Activated CD4-positive, alpha-beta memory T cell treated with anti-CD3 and anti-CD28 coated beads, Interleukin-2, amount 10 ng/mL, durations not matched to agents 7 days and 5 days (primary cell): ENCODE measurements at regions not wholly inside any gene's neighbourhood (a gene's known extent, or its start where the extent isn't known, plus 50 kb on each side); places are given as distances from the start of the nearest gene placed in this dataset.

ENCODE experiments used
- CTCF ChIA-PET: fragments of 350-600 bp; sonication (Branson Sonifier 250); formaldehyde crosslinking; loops from one replicate; lab custom pipeline; 2021; ENCODE audit warnings: antibody characterized with exemption, inconsistent platforms; lab: Charles Lee
- POLR2A ChIA-PET: fragments of 350-600 bp; sonication (Branson Sonifier 250); formaldehyde crosslinking; loops from one replicate; lab custom pipeline; 2021; ENCODE audit warnings: antibody characterized with exemption; lab: Charles Lee
- DNase-seq: peaks from one replicate; pipeline ENCODE4 v3.0.0-alpha.2; 2020
- H3K27ac Mint-ChIP-seq: one replicate; pipeline ENCODE4 v1.8.0; 2021; ENCODE audit warnings: mild to moderate bottlenecking, mixed read lengths
- H3K27me3 Mint-ChIP-seq: one replicate; pipeline ENCODE4 v1.8.0; 2021; ENCODE audit warnings: mixed read lengths
- H3K36me3 Mint-ChIP-seq: one replicate; pipeline ENCODE4 v1.8.0; 2021; ENCODE audit warnings: low read depth, mixed read lengths
- H3K4me1 Mint-ChIP-seq: one replicate; pipeline ENCODE4 v1.8.0; 2021; ENCODE audit warnings: mixed read lengths
- H3K4me3 Mint-ChIP-seq: one replicate; pipeline ENCODE4 v1.8.0; 2021; ENCODE audit warnings: mild to moderate bottlenecking, mixed read lengths
- H3K9me3 Mint-ChIP-seq: one replicate; pipeline ENCODE4 v1.8.0; 2021; ENCODE audit warnings: mixed read lengths

- Mint-ChIP-seq H3K4me1 (no peaks in the 10 kb centered on the region), H3K4me3 (no peak overlapping the region), H3K27ac (no peak overlapping the region), H3K27me3 (no peaks in the 10 kb centered on the region), H3K36me3 (no peaks in the 10 kb centered on the region), H3K9me3 (peaks cover 10% of the 10 kb centered on the region)
- CTCF ChIA-PET = no interaction called here
- DNase-seq = no peak
- POLR2A ChIA-PET = no interaction called here
Measured at GRCh38 chr4:25474690-25475089, 97.6 kb downstream of the ANAPC4 start.

GRCh38 chr4:25477221-25477620, 100.2 kb downstream of the ANAPC4 start:
- Mint-ChIP-seq H3K27ac (no peak overlapping the region), H3K4me3 (no peak overlapping the region), H3K36me3 (no peaks in the 10 kb centered on the region), H3K9me3 (no peaks in the 10 kb centered on the region), H3K27me3 (peaks cover 2% of the 10 kb centered on the region), H3K4me1 (no peaks in the 10 kb centered on the region)
- DNase-seq = no peak
- CTCF ChIA-PET = no interaction called here
- POLR2A ChIA-PET = no interaction called here

- H3K27me3 Mint-ChIP-seq = peaks cover 2% of the 10 kb centered on the region
- no peak overlapping the region for H3K27ac Mint-ChIP-seq
- ChIA-PET POLR2A (no interaction called here), CTCF (no interaction called here)
- H3K4me3 Mint-ChIP-seq = no peak overlapping the region
- DNase-seq = no peak
- no peaks in the 10 kb centered on the region for H3K9me3 Mint-ChIP-seq
- no peaks in the 10 kb centered on the region for H3K36me3 Mint-ChIP-seq
- peaks cover 3% of the 10 kb centered on the region for H3K4me1 Mint-ChIP-seq
Measured at GRCh38 chr4:25481648-25482047, 104.6 kb downstream of the ANAPC4 start.

- Mint-ChIP-seq H3K9me3 (peaks cover 4% of the 10 kb centered on the region), H3K4me3 (no peak overlapping the region), H3K27ac (no peak overlapping the region), H3K36me3 (no peaks in the 10 kb centered on the region), H3K4me1 (peaks cover 3% of the 10 kb centered on the region), H3K27me3 (peaks cover 3% of the 10 kb centered on the region)
- POLR2A ChIA-PET = no interaction called here
- CTCF ChIA-PET = no interaction called here
- DNase-seq = no peak
Measured at GRCh38 chr4:25484243-25484721, 107.2 kb downstream of the ANAPC4 start.

- Mint-ChIP-seq H3K36me3 (no peaks in the 10 kb centered on the region), H3K27me3 (peaks cover 3% of the 10 kb centered on the region), H3K27ac (no peak overlapping the region), H3K9me3 (peaks cover 4% of the 10 kb centered on the region), H3K4me3 (no peak overlapping the region), H3K4me1 (peaks cover 3% of the 10 kb centered on the region)
- ChIA-PET CTCF (no interaction called here), POLR2A (no interaction called here)
- DNase-seq = no peak
Measured at GRCh38 chr4:25485104-25485503, 108.0 kb downstream of the ANAPC4 start.

GRCh38 chr4:25486171-25486570, 109.1 kb downstream of the ANAPC4 start:
- peaks cover 3% of the 10 kb centered on the region for H3K4me1 Mint-ChIP-seq
- POLR2A ChIA-PET = no interaction called here
- DNase-seq = no peak
- H3K27ac Mint-ChIP-seq = no peak overlapping the region
- peaks cover 4% of the 10 kb centered on the region for H3K9me3 Mint-ChIP-seq
- H3K4me3 Mint-ChIP-seq = no peak overlapping the region
- no peaks in the 10 kb centered on the region for H3K36me3 Mint-ChIP-seq
- CTCF ChIA-PET = no interaction called here
- peaks cover 2% of the 10 kb centered on the region for H3K27me3 Mint-ChIP-seq

GRCh38 chr4:25487155-25487554, 110.1 kb downstream of the ANAPC4 start:
- peaks cover 2% of the 10 kb centered on the region for H3K27me3 Mint-ChIP-seq
- ChIA-PET POLR2A (no interaction called here), CTCF (no interaction called here)
- no peak overlapping the region for H3K27ac Mint-ChIP-seq
- H3K9me3 Mint-ChIP-seq = peaks cover 4% of the 10 kb centered on the region
- no peak overlapping the region for H3K4me3 Mint-ChIP-seq
- no peak for DNase-seq
- H3K4me1 Mint-ChIP-seq = peaks cover 3% of the 10 kb centered on the region
- H3K36me3 Mint-ChIP-seq = no peaks in the 10 kb centered on the region

GRCh38 chr4:25489253-25489797, 112.3 kb downstream of the ANAPC4 start:
- CTCF ChIA-PET = no interaction called here
- Mint-ChIP-seq H3K4me3 (no peak overlapping the region), H3K4me1 (peaks cover 2% of the 10 kb centered on the region)

GRCh38 chr4:25493466-25493865, 116.4 kb downstream of the ANAPC4 start:
- ChIA-PET CTCF (no interaction called here), POLR2A (no interaction called here)
- Mint-ChIP-seq H3K27me3 (peaks cover 1% of the 10 kb centered on the region), H3K9me3 (no peaks in the 10 kb centered on the region), H3K4me1 (no peaks in the 10 kb centered on the region), H3K36me3 (no peaks in the 10 kb centered on the region), H3K27ac (no peak overlapping the region), H3K4me3 (no peak overlapping the region)
- no peak for DNase-seq

More at GRCh38 chr4:25489253-25489797, 112.3 kb downstream of the ANAPC4 start:
- Mint-ChIP-seq H3K27me3 (peaks cover 3% of the 10 kb centered on the region), H3K9me3 (peaks cover 4% of the 10 kb centered on the region), H3K27ac (no peak overlapping the region), H3K36me3 (no peaks in the 10 kb centered on the region)
- DNase-seq = no peak
- POLR2A ChIA-PET = no interaction called here

- no peaks in the 10 kb centered on the region for H3K36me3 Mint-ChIP-seq
- no peaks in the 10 kb centered on the region for H3K4me1 Mint-ChIP-seq
- no peak overlapping the region for H3K4me3 Mint-ChIP-seq
- CTCF ChIA-PET = interaction anchor here (0.8 kb wide), 1 partner anchor 16 kb away, joined by 6 read pairs; no protein-coding TSS in a partner anchor
- no peak for DNase-seq
- POLR2A ChIA-PET = no interaction called here
- H3K9me3 Mint-ChIP-seq = no peaks in the 10 kb centered on the region
- no peak overlapping the region for H3K27ac Mint-ChIP-seq
- peaks cover 1% of the 10 kb centered on the region for H3K27me3 Mint-ChIP-seq
Measured at GRCh38 chr4:25494166-25494565, 117.1 kb downstream of the ANAPC4 start.

GRCh38 chr4:25500626-25501316, 123.7 kb downstream of the ANAPC4 start:
- Mint-ChIP-seq H3K27ac (no peak overlapping the region), H3K4me1 (no peaks in the 10 kb centered on the region), H3K4me3 (no peak overlapping the region), H3K9me3 (no peaks in the 10 kb centered on the region), H3K27me3 (no peaks in the 10 kb centered on the region), H3K36me3 (no peaks in the 10 kb centered on the region)
- POLR2A ChIA-PET = no interaction called here
- CTCF ChIA-PET = no interaction called here
- DNase-seq = no peak

- no peaks in the 10 kb centered on the region for H3K4me1 Mint-ChIP-seq
- no peaks in the 10 kb centered on the region for H3K9me3 Mint-ChIP-seq
- ChIA-PET CTCF (no interaction called here), POLR2A (no interaction called here)
- no peak overlapping the region for H3K27ac Mint-ChIP-seq
- H3K36me3 Mint-ChIP-seq = no peaks in the 10 kb centered on the region
- no peak overlapping the region for H3K4me3 Mint-ChIP-seq
- H3K27me3 Mint-ChIP-seq = no peaks in the 10 kb centered on the region
- no peak for DNase-seq
Measured at GRCh38 chr4:25502115-25502514, 125.1 kb downstream of the ANAPC4 start.

GRCh38 chr4:25503779-25504178, 126.7 kb downstream of the ANAPC4 start:
- Mint-ChIP-seq H3K36me3 (no peaks in the 10 kb centered on the region), H3K4me3 (no peak overlapping the region), H3K27me3 (no peaks in the 10 kb centered on the region), H3K4me1 (no peaks in the 10 kb centered on the region), H3K9me3 (no peaks in the 10 kb centered on the region), H3K27ac (no peak overlapping the region)
- POLR2A ChIA-PET = no interaction called here
- CTCF ChIA-PET = no interaction called here
- no peak for DNase-seq
